22Rv1 (cell line): ENCODE measurements at regions not wholly inside any gene's neighbourhood (a gene's known extent, or its start where the extent isn't known, plus 50 kb on each side); places are given as distances from the start of the nearest gene placed in this dataset.

Experiments
- ZFX ChIP-seq: fragments of 450-650 bp; IDR thresholded peaks from 2 replicates; pipeline ENCODE4 v1.6.1; 2017; ENCODE audit warnings: antibody characterized with exemption, borderline replicate concordance
- TF ChIP-seq, protein P1 (sequence below): fragments of 450-650 bp; IDR thresholded peaks from 2 replicates; pipeline ENCODE4 v1.5.1; 2017; ENCODE audit warnings: mild to moderate bottlenecking

DNA sequence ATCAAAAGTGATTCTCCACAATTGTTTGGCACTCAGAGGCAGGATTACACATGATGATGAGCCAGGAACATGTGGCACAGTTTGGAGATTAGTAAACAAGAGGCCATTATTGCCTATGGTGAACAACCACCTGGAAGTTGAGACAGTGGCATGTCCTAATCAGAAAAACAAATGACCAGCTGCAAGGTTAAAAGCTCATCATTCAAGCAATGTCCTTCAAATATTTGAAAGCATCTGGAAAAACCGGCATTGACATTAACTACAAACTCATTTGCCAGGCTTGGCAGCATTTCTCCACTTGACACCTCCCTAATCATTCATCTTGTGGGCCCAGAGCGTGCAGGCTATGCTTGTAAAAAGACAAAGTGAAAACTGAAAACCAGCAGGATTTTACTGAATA, 80.6 kb upstream of the MEGF10 start:
- TF ChIP-seq, protein P1, sequence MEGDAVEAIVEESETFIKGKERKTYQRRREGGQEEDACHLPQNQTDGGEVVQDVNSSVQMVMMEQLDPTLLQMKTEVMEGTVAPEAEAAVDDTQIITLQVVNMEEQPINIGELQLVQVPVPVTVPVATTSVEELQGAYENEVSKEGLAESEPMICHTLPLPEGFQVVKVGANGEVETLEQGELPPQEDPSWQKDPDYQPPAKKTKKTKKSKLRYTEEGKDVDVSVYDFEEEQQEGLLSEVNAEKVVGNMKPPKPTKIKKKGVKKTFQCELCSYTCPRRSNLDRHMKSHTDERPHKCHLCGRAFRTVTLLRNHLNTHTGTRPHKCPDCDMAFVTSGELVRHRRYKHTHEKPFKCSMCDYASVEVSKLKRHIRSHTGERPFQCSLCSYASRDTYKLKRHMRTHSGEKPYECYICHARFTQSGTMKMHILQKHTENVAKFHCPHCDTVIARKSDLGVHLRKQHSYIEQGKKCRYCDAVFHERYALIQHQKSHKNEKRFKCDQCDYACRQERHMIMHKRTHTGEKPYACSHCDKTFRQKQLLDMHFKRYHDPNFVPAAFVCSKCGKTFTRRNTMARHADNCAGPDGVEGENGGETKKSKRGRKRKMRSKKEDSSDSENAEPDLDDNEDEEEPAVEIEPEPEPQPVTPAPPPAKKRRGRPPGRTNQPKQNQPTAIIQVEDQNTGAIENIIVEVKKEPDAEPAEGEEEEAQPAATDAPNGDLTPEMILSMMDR = no peak
- TF ChIP-seq ZFX = no peak
